ENCODE measurements at regions not wholly inside any gene's neighbourhood (a gene's known extent, or its start where the extent isn't known, plus 50 kb on each side); places are given as distances from the start of the nearest gene placed in this dataset.
"Not testable (repeated sequence)": the region's sequence is repeated elsewhere in the genome, so short reads cannot be mapped to it uniquely, and the experiment has no call there.

- DNase-seq = no peak
Measured at GRCh38 chrX:136975684-136976470, 57.9 kb downstream of the GPR101 start.

GRCh38 chrX:136967966-136968365, 65.8 kb downstream of the GPR101 start:
- DNase-seq = no peak

- no peak for DNase-seq
Measured at GRCh38 chrX:136963973-136964372, 69.8 kb downstream of the GPR101 start.

- DNase-seq = no peak
Measured at GRCh38 chrX:136961594-136962135, 72.1 kb downstream of the GPR101 start.

GRCh38 chrX:136954930-136955329, 74.4 kb upstream of the RBMX start:
- DNase-seq = no peak

GRCh38 chrX:136953867-136954787, 73.6 kb upstream of the RBMX start:
- peak in 39 of 56 donors; percentile 0 to 64 (median 11) for DNase-seq

- no peak for DNase-seq
Measured at GRCh38 chrX:136950211-136950610, 69.7 kb upstream of the RBMX start.

- DNase-seq = no peak
Measured at GRCh38 chrX:136941396-136942337, 61.1 kb upstream of the RBMX start.

GRCh38 chrX:136936183-136936549, 55.6 kb upstream of the RBMX start:
- no peak for DNase-seq

GRCh38 chrX:136935533-136936182, 55.1 kb upstream of the RBMX start:
- DNase-seq = not testable (repeated sequence)

GRCh38 chrX:136934652-136935051, 54.1 kb upstream of the RBMX start:
- DNase-seq = not testable (repeated sequence)

GRCh38 chrX:136933611-136934145, 53.2 kb upstream of the RBMX start:
- peak in 7 of 56 donors; percentile 0 to 6 (median 1) for DNase-seq

- DNase-seq = no peak
Measured at GRCh38 chrX:136931661-136932060, 51.1 kb upstream of the RBMX start.
